SK-N-MC (cell line): ENCODE measurements at regions not wholly inside any gene's neighbourhood (a gene's known extent, or its start where the extent isn't known, plus 50 kb on each side); places are given as distances from the start of the nearest gene placed in this dataset.

Experiments
- DNase-seq: peaks from one replicate; pipeline ENCODE4 v3.0.0-alpha.2; 2011; ENCODE audit warnings: low read depth, low spot score
- H3K27ac ChIP-seq: fragments of 200-600 bp; sonication (generic); 2 replicates; pipeline ENCODE4 v1.5.1; 2016; ENCODE audit warnings: mixed run types
- H3K36me3 ChIP-seq: fragments of 200-600 bp; sonication (generic); 2 replicates; pipeline ENCODE4 v1.6.1; 2017; ENCODE audit warnings: antibody characterized with exemption, low read length, mixed read lengths; ENCODE audit not compliant: insufficient read depth
- H3K4me3 ChIP-seq: fragments of 200-600 bp; sonication (generic); 2 replicates; pipeline ENCODE4 v1.5.1; 2016
- H3K9ac ChIP-seq: fragments of 200-600 bp; sonication (generic); 2 replicates; pipeline ENCODE4 v1.8.0; 2017; ENCODE audit warnings: mixed run types, mixed read lengths; ENCODE audit not compliant: insufficient read length
- H3K9me3 ChIP-seq: fragments of 200-600 bp; sonication (generic); 2 replicates; pipeline ENCODE4 v1.6.1; 2017; ENCODE audit warnings: low read depth, mild to moderate bottlenecking, antibody characterized with exemption, low read length, moderate library complexity, mixed read lengths
- EZH2 ChIP-seq: fragments of 200-600 bp; sonication (generic); IDR thresholded peaks from one replicate; pipeline ENCODE4 v1.6.1; 2017; ENCODE audit warnings: antibody characterized with exemption
- FOXP2 ChIP-seq: optimal IDR thresholded peaks from 2 replicates; pipeline ENCODE3; 2011; ENCODE audit warnings: mild to moderate bottlenecking, moderate library complexity; ENCODE audit not compliant: insufficient read depth; ENCODE audit errors: extremely low read length, control extremely low read depth
- POLR2AphosphoS5 ChIP-seq: IDR thresholded peaks from 2 replicates; pipeline ENCODE4 v1.6.1; 2012; ENCODE audit warnings: mild to moderate bottlenecking, low read depth, low read length, borderline replicate concordance

DNA sequence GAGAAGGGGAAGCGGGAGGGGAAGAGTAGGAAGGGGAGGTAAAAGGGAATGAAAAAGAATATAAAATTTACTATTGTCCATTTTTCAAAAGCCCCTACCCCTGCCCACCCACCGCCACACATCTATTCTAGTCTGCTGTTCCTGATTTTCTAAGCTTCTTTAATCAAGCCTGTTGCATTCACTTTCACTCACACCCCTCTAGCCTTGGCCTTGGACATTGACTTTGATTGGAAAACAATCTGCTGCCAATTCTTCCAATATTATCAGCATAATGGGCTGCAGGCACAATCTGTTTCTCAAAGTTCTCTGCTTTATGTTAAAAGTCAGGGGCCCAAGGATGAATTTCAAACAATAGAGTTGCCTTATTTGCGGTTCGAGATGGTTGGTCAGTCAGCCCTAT is 281.2 kb downstream of the SETD4 start:
- TF ChIP-seq EZH2 (no peak), POLR2AphosphoS5 (no peak), FOXP2 (no peak)
- H3K9ac ChIP-seq, result no peak overlapping the region
- no peak overlapping the region for H3K27ac ChIP-seq
- no peaks in the 10 kb centered on the region for H3K36me3 ChIP-seq
- H3K4me3 ChIP-seq, result no peak overlapping the region
- no peaks in the 10 kb centered on the region for H3K9me3 ChIP-seq
- DNase-seq, result no peak

DNA sequence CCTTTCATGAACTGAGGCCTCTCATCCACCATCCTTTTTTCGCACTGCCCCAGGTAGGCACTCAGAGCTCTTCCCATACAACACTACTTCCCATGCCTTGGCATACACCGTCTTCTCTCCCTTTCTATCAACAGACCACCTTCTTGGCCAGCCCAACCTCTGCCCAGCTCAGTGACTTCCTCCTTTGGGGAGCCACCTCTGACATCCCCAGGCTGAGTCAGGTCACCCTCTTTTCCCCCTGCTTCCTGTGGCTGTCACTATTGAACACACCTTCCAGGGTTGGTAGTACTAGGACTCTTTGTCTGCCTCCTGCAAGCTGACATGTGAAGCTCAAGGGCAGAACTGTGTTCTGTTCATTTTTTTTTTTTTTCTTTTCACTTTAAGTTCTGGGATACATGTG is 283.2 kb downstream of the SETD4 start:
- H3K4me3 ChIP-seq, result no peak overlapping the region
- H3K27ac ChIP-seq, result no peak overlapping the region
- DNase-seq, result no peak
- no peaks in the 10 kb centered on the region for H3K36me3 ChIP-seq
- no peaks in the 10 kb centered on the region for H3K9me3 ChIP-seq
- H3K9ac ChIP-seq, result no peak overlapping the region
- TF ChIP-seq POLR2AphosphoS5, result no peak

DNA sequence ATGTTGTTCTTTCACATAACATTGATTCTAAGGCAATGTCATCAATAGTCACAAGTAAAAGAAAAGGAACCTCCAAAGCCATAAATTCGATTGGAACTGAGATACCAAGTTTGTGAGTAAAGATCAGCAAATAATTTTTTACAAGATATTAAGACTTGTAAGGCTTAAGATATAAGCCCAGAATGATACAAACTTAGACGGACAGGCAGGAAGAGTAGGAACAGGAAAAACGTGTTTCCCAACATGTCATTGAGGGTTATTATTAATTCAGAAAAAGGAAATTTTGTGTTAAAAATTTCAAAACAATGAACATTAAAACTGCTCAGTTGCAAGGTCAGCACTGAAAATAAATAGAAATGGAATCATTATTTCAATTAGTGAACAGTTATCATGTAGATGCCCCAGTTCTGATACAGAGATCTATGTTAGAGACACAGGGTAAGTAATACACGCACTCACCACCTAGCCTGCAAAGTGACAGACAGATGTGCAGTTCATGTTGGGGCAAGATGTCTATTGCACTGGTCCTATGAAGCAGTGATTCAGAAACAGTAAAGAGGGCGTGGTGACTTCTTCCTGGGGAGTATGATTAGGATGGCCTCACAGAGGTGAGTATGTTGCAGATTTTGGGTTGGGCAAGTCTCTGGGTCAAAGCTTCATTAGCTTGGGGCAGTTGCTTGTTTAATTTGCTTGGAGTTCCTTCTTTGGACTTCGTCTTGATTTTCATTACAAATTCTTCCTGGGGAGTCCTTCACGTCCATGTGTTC is 284.4 kb downstream of the SETD4 start:
- no peak overlapping the region for H3K4me3 ChIP-seq
- no peak for DNase-seq
- no peaks in the 10 kb centered on the region for H3K9me3 ChIP-seq
- no peak for TF ChIP-seq EZH2
- TF ChIP-seq POLR2AphosphoS5, result no peak
- no peak for TF ChIP-seq FOXP2
- H3K9ac ChIP-seq, result no peak overlapping the region
- no peak overlapping the region for H3K27ac ChIP-seq
- no peaks in the 10 kb centered on the region for H3K36me3 ChIP-seq

DNA sequence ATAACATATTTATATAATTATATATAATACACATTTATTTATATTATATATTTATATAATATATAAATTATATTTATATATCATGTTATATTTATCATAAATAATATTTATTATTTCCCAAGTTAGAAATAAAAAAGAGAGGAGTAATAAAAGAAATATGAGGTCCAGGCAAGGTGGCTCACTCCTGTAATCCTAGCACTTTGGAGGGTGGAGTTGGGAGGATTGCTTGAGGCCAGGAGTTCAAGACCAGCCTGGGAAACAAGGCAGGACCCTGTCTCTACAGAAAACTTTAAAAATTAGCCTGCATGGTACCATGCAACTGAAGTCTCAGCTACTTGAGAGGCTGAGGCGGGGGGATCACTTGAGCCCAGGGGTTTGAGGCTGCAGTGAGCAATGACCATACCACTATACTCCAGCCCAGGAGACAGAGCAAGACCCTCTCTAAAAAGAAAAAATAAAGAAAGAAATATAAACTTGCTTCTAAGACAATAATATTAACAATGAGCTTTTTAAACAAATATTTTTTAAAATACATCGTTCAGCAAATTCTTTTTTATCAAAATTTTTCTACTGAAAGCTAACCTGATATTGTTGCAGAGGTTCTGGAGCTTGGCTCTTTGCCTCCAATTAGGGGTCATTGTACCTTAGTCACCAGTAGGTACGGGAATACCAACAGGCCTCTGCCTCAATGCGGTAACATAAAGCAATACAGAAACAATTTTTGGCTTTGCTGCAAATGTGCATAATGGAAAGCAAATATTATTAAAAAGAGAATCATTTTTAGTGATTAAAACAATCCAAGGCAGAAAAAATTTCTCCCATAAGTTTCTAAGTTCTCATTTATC is 290.0 kb downstream of the SETD4 start:
- DNase-seq, result no peak
- no peaks in the 10 kb centered on the region for H3K36me3 ChIP-seq
- TF ChIP-seq FOXP2 (no peak), EZH2 (no peak), POLR2AphosphoS5 (no peak)
- no peak overlapping the region for H3K27ac ChIP-seq
- no peaks in the 10 kb centered on the region for H3K9me3 ChIP-seq
- no peak overlapping the region for H3K9ac ChIP-seq
- H3K4me3 ChIP-seq, result no peak overlapping the region

DNA sequence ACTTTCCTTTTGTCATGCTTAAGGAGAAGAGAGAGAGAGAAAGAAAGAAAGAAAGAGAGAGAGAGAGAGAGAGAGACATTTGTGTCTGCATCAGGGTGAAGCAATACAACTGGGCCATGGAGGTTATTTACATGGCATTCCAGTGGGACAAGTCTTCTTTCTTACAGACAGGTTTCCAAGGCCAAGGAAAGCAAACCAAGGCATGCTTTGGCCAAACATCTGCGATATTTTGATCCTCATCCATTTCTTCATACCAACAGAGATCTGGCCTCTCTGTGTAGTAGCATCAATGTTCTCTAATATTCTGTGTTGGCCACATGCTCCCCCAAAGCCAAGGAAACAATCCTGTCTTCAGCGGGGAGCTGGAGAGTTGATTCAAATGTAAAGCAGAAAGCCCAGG is 292.1 kb downstream of the SETD4 start:
- Histone ChIP-seq H3K9me3 (no peaks in the 10 kb centered on the region), H3K4me3 (no peak overlapping the region), H3K36me3 (no peaks in the 10 kb centered on the region), H3K27ac (no peak overlapping the region), H3K9ac (no peak overlapping the region)
- TF ChIP-seq EZH2, result no peak
- DNase-seq, result no peak

DNA sequence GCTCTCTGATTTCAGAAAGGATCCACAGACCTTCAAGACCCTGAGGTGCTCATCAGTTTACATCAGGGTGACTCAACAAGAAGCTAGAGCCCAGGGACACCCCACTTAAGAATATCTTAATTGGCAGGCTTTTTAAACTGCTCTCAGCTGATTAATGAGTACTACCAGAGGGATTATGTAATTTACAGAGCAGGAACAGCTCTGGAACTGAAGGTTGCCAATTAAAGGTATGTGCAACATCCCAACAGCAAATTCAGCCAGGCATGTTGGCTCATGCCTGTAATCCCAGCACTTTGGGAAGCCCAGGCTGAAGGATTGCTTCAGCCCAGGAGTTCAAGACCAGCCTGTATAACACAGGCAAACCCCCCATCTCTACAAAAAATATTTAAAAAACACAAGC is 295.7 kb downstream of the SETD4 start:
- no peak for TF ChIP-seq EZH2
- no peak for TF ChIP-seq FOXP2
- no peak for TF ChIP-seq POLR2AphosphoS5
- no peak for DNase-seq
- H3K36me3 ChIP-seq, result no peaks in the 10 kb centered on the region
- H3K9me3 ChIP-seq, result no peaks in the 10 kb centered on the region
- no peak overlapping the region for H3K4me3 ChIP-seq
- no peak overlapping the region for H3K9ac ChIP-seq
- no peak overlapping the region for H3K27ac ChIP-seq

DNA sequence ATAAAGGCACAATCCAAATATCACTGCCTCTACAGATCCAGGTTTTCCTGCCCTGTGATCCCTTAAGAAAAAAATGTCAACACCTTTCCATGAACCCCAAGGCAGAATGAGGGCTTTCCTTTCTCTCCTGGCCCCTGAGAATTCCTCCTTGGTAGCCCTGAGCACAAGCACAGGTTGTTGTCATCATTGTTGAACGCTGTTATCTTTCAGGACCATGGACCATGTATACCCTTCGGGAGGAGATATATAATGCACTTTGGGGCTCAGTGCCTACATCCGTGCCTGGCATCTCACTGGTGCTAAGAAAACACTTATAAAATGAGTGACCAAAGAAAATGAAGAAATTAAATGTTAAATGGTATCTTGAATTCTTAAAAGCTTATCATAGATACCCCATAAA is 296.2 kb downstream of the SETD4 start:
- no peaks in the 10 kb centered on the region for H3K36me3 ChIP-seq
- no peak for DNase-seq
- no peaks in the 10 kb centered on the region for H3K9me3 ChIP-seq
- H3K27ac ChIP-seq, result no peak overlapping the region
- no peak overlapping the region for H3K4me3 ChIP-seq
- no peak overlapping the region for H3K9ac ChIP-seq
- TF ChIP-seq FOXP2 (no peak), EZH2 (no peak), POLR2AphosphoS5 (no peak)

DNA sequence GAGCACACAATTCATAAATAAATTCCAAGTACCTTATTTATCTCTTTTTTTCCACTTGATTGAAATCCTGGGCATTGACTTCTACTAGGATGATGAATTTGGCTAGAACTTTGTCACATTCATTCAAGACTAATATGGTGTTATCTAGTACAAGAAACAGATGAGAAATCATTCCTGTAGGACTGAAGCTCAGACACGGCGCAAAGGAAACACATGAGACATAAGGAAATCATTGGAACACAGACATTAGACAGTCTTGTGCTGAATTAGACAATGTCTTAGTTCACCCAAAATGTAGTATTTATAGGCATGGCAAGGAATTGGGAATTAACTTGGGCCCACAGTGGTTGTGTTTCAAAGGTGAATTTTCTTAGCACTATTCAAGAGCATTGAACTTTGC is 305.7 kb downstream of the SETD4 start:
- H3K9me3 ChIP-seq, result no peaks in the 10 kb centered on the region
- no peak overlapping the region for H3K4me3 ChIP-seq
- no peak overlapping the region for H3K27ac ChIP-seq
- TF ChIP-seq POLR2AphosphoS5 (no peak), FOXP2 (no peak), EZH2 (no peak)
- H3K9ac ChIP-seq, result no peak overlapping the region
- DNase-seq, result no peak
- no peaks in the 10 kb centered on the region for H3K36me3 ChIP-seq
